GM23338 (cell line): ENCODE measurements at regions not wholly inside any gene's neighbourhood (a gene's known extent, or its start where the extent isn't known, plus 50 kb on each side); places are given as distances from the start of the nearest gene placed in this dataset.
A peak's percentile ranks its signal among the peaks of the same experiment; 100 is the strongest.

ENCODE experiments used
- ATAC-seq: fragments of 200-7000 bp; cut with Tn5 transposase; 3 replicates; pipeline ENCODE4 v1.9.1; 2020
- DNase-seq: peaks from one replicate; pipeline ENCODE4 v3.0.0-alpha.2; 2015; ENCODE audit warnings: low spot score
- H2AFZ ChIP-seq: fragments of 200-600 bp; sonication (generic); 2 replicates; pipeline ENCODE4 v1.8.0; 2016; ENCODE audit warnings: antibody characterized with exemption, mild to moderate bottlenecking, moderate library complexity
- H3F3A ChIP-seq: fragments of 200-600 bp; sonication (generic); replicated peaks from 2 replicates; pipeline ENCODE4 v1.8.0; 2017; ENCODE audit warnings: antibody characterized with exemption, mixed run types, low read depth
- H3K27ac ChIP-seq: fragments of 200-600 bp; sonication (generic); 2 replicates; pipeline ENCODE4 v1.6.1; 2016; ENCODE audit warnings: low read depth
- H3K27me3 ChIP-seq: fragments of 200-600 bp; sonication (generic); 2 replicates; pipeline ENCODE4 v1.8.0; 2016; ENCODE audit warnings: mild to moderate bottlenecking, mixed run types, moderate library complexity; ENCODE audit not compliant: insufficient read depth
- H3K36me3 ChIP-seq: fragments of 200-600 bp; sonication (generic); 2 replicates; pipeline ENCODE4 v1.8.0; 2016; ENCODE audit warnings: mild to moderate bottlenecking; ENCODE audit not compliant: insufficient read depth
- H3K4me1 ChIP-seq: fragments of 200-600 bp; sonication (generic); 2 replicates; pipeline ENCODE4 v1.8.0; 2016; ENCODE audit warnings: mild to moderate bottlenecking, moderate library complexity; ENCODE audit not compliant: insufficient read depth
- H3K4me2 ChIP-seq: fragments of 200-600 bp; sonication (generic); 2 replicates; pipeline ENCODE4 v1.7.1; 2017; ENCODE audit warnings: mixed run types
- H3K4me3 ChIP-seq: fragments of 200-600 bp; sonication (generic); 2 replicates; pipeline ENCODE4 v1.6.1; 2016; ENCODE audit warnings: mixed run types
- H3K79me2 ChIP-seq: fragments of 200-600 bp; sonication (generic); replicated peaks from 2 replicates; pipeline ENCODE4 v1.8.0; 2017; ENCODE audit warnings: mild to moderate bottlenecking; ENCODE audit not compliant: insufficient read depth
- H3K9me2 ChIP-seq: fragments of 200-600 bp; sonication (generic); 2 replicates; pipeline ENCODE4 v1.8.0; 2017; ENCODE audit not compliant: insufficient read depth
- H4K20me1 ChIP-seq: fragments of 200-600 bp; sonication (generic); replicated peaks from 2 replicates; pipeline ENCODE4 v1.8.0; 2017; ENCODE audit warnings: mild to moderate bottlenecking; ENCODE audit not compliant: insufficient read depth
- H3K27ac Mint-ChIP-seq: 2 replicates; pipeline ENCODE4 v1.8.0; 2020; ENCODE audit warnings: inconsistent platforms, mild to moderate bottlenecking, moderate library complexity, mixed read lengths
- H3K27me3 Mint-ChIP-seq: 3 replicates; pipeline ENCODE4 v1.8.0; 2022; ENCODE audit warnings: low read depth, mild to moderate bottlenecking, moderate library complexity, mixed read lengths, inconsistent platforms; ENCODE audit not compliant: insufficient read depth, poor library complexity
- H3K36me3 Mint-ChIP-seq: 3 replicates; pipeline ENCODE4 v1.8.0; 2021; ENCODE audit warnings: low read depth, mild to moderate bottlenecking, inconsistent platforms, moderate library complexity, mixed read lengths
- H3K4me1 Mint-ChIP-seq: 3 replicates; pipeline ENCODE4 v1.8.0; 2020; ENCODE audit warnings: mild to moderate bottlenecking, inconsistent platforms, mixed read lengths
- H3K4me3 Mint-ChIP-seq: 3 replicates; pipeline ENCODE4 v1.8.0; 2021; ENCODE audit warnings: moderate library complexity, mild to moderate bottlenecking, inconsistent platforms, mixed read lengths
- H3K9me3 Mint-ChIP-seq: 3 replicates; pipeline ENCODE4 v1.8.0; 2020; ENCODE audit warnings: moderate library complexity, mild to moderate bottlenecking, inconsistent platforms, mixed read lengths
- CTCF ChIP-seq, 2 experiments: fragments of 200-600 bp in 1 of 2; sonication (generic) in 1 of 2; conservative IDR thresholded peaks; 2 replicates each; pipeline versions ENCODE4 v1.5.1 to v1.6.1; 2016 to 2017; ENCODE audit warnings: antibody characterized with exemption in 2 of 2, low read depth in 2 of 2, mild to moderate bottlenecking in 2 of 2, moderate library complexity in 1 of 2
- EZH2phosphoT487 ChIP-seq: fragments of 200-600 bp; sonication (generic); IDR thresholded peaks from one replicate; pipeline ENCODE4 v1.8.1; 2018; ENCODE audit warnings: antibody characterized with exemption; ENCODE audit not compliant: unreplicated experiment
- REST ChIP-seq: IDR thresholded peaks from one replicate; pipeline ENCODE4 v1.6.1; 2018; ENCODE audit warnings: antibody characterized with exemption; ENCODE audit not compliant: unreplicated experiment
- ZNF462 ChIP-seq: fragments of 250-450 bp; sonication (Bioruptor Pico); IDR thresholded peaks from 2 replicates; pipeline ENCODE4 v1.5.0; 2020; ENCODE audit warnings: mild to moderate bottlenecking, moderate library complexity

GRCh38 chr11:79661373-79661772 is 220.5 kb upstream of the TENM4 start:
- no peak overlapping the region for H3K4me3 ChIP-seq
- TF ChIP-seq ZNF462 (CRISPR knock-in tag) = no peak
- no peak for TF ChIP-seq CTCF (conservative IDR thresholded peaks at IDR 0.05; ENCODE audit: low read depth in 2 of 2)
- ATAC-seq = no peak
- Mint-ChIP-seq H3K27me3 (no peaks in the 10 kb centered on the region), H3K36me3 (no peaks in the 10 kb centered on the region), H3K4me1 (peaks cover 5% of the 10 kb centered on the region; the same call in 2 of the 3 replicates), H3K27ac (no peak overlapping the region), H3K9me3 (no peaks in the 10 kb centered on the region), H3K4me3 (no peak overlapping the region)
- no peak for DNase-seq
- 0 out of 2 replicates have a peak overlapping the region, but pooled peaks have one; percentile 14 for H2AFZ ChIP-seq
- H3K27me3 ChIP-seq = no peaks in the 10 kb centered on the region
- no peaks in the 10 kb centered on the region for H4K20me1 ChIP-seq
- no peak overlapping the region for H3K27ac ChIP-seq
- no peaks in the 10 kb centered on the region for H3K79me2 ChIP-seq
- no peaks in the 10 kb centered on the region for H3F3A ChIP-seq
- no peaks in the 10 kb centered on the region for H3K9me2 ChIP-seq
- no peaks in the 10 kb centered on the region for H3K4me1 ChIP-seq
- no peak overlapping the region for H3K4me2 ChIP-seq
- H3K36me3 ChIP-seq = no peaks in the 10 kb centered on the region

GRCh38 chr11:79648766-79649520 is 208.1 kb upstream of the TENM4 start:
- no peaks in the 10 kb centered on the region for H3K36me3 Mint-ChIP-seq
- Histone ChIP-seq H3K9me2 (no peaks in the 10 kb centered on the region), H3K4me3 (no peak overlapping the region), H3K27ac (no peak overlapping the region), H3K4me2 (no peak overlapping the region), H2AFZ (no peak overlapping the region), H3K27me3 (no peaks in the 10 kb centered on the region), H3K36me3 (no peaks in the 10 kb centered on the region), H3K79me2 (no peaks in the 10 kb centered on the region), H4K20me1 (no peaks in the 10 kb centered on the region), H3K4me1 (0 out of 2 replicates have a peak, but pooled peaks cover 5% of the 10 kb centered on the region), H3F3A (no peaks in the 10 kb centered on the region)
- DNase-seq (no peak), ATAC-seq (no peak)
- no peaks in the 10 kb centered on the region; the same call in 2 of the 3 replicates for H3K9me3 Mint-ChIP-seq
- no peak overlapping the region for H3K4me3 Mint-ChIP-seq
- H3K4me1 Mint-ChIP-seq = no peaks in the 10 kb centered on the region
- H3K27me3 Mint-ChIP-seq = peaks cover 4% of the 10 kb centered on the region
- no peak overlapping the region for H3K27ac Mint-ChIP-seq
- TF ChIP-seq REST (no peak), CTCF (conservative IDR thresholded peaks at IDR 0.05; ENCODE audit: low read depth in 2 of 2) (no peak), EZH2phosphoT487 (no peak)
